ENCODE measurements at regions not wholly inside any gene's neighbourhood (a gene's known extent, or its start where the extent isn't known, plus 50 kb on each side); places are given as distances from the start of the nearest gene placed in this dataset.
A peak's percentile ranks its signal among the peaks of the same experiment; 100 is the strongest.

- ATAC-seq (ENCODE audit: insufficient read depth, low FRiP score) (no peak), DNase-seq (peak in 1 of 3 donors; percentile 15)
- Histone ChIP-seq H3K36me3 (ENCODE audit: control insufficient read depth in 4 of 4, insufficient read depth in 4 of 4, low read length in 4 of 4) (no peaks in the 10 kb centered on the region), H3K9me3 (ENCODE audit: control insufficient read depth in 4 of 4, insufficient read depth in 3 of 4, low read length in 3 of 4) (peaks cover 0 to 2% (median 0%) of the 10 kb centered on the region in 4 donors), H3K4me3 (no peak overlapping the region), H3K9ac (ENCODE audit: insufficient read depth in 1 of 2, low read length in 2 of 2) (no peak overlapping the region), H3K27me3 (ENCODE audit: control insufficient read depth in 3 of 3, insufficient read depth in 3 of 3, low read length in 2 of 3) (no peaks in the 10 kb centered on the region), H3K27ac (ENCODE audit: low read depth in 1 of 2, low read length in 1 of 2) (no peak overlapping the region), H3K4me1 (ENCODE audit: control insufficient read depth in 5 of 5, insufficient read depth in 5 of 5, low read length in 5 of 5) (peaks cover 0 to 7% (median 0%) of the 10 kb centered on the region in 5 donors)
- no peak for TF ChIP-seq CTCF (IDR thresholded peaks at IDR 0.05; ENCODE audit: control extremely low read depth, extremely low read depth)
- WGBS, 2 donors, result 72 to 79% methylated on average over 12 of the region's 12 CpGs
Observed at GRCh38 chr2:122112216-122113005, 357.0 kb downstream of the TSN start.

GRCh38 chr2:122114421-122114820, 359.0 kb downstream of the TSN start:
- Histone ChIP-seq H3K27ac (ENCODE audit: low read depth in 1 of 2, low read length in 1 of 2) (no peak overlapping the region), H3K36me3 (ENCODE audit: control insufficient read depth in 4 of 4, insufficient read depth in 4 of 4, low read length in 4 of 4) (no peaks in the 10 kb centered on the region), H3K27me3 (ENCODE audit: control insufficient read depth in 3 of 3, insufficient read depth in 3 of 3, low read length in 2 of 3) (no peaks in the 10 kb centered on the region), H3K9ac (ENCODE audit: insufficient read depth in 1 of 2, low read length in 2 of 2) (no peak overlapping the region), H3K4me1 (ENCODE audit: control insufficient read depth in 5 of 5, insufficient read depth in 5 of 5, low read length in 5 of 5) (peaks cover 0 to 7% (median 0%) of the 10 kb centered on the region in 5 donors), H3K4me3 (no peak overlapping the region), H3K9me3 (ENCODE audit: control insufficient read depth in 4 of 4, insufficient read depth in 3 of 4, low read length in 3 of 4) (peaks cover 0 to 2% (median 0%) of the 10 kb centered on the region in 4 donors)
- ATAC-seq (ENCODE audit: insufficient read depth, low FRiP score), result no peak
- DNase-seq, result no peak
- no peak for TF ChIP-seq CTCF (IDR thresholded peaks at IDR 0.05; ENCODE audit: control extremely low read depth, extremely low read depth)
- WGBS, 2 donors, result 33 to 43% methylated on average over 2 of the region's 2 CpGs

- no peak overlapping the region for H3K4me3 ChIP-seq
- no peaks in the 10 kb centered on the region for H3K27me3 ChIP-seq (ENCODE audit: control insufficient read depth in 3 of 3, insufficient read depth in 3 of 3, low read length in 2 of 3)
- WGBS, 2 donors, result 93 to 98% methylated on average over 2 of the region's 2 CpGs
- peaks cover 0 to 6% (median 0%) of the 10 kb centered on the region in 5 donors for H3K4me1 ChIP-seq (ENCODE audit: control insufficient read depth in 5 of 5, insufficient read depth in 5 of 5, low read length in 5 of 5)
- H3K9me3 ChIP-seq (ENCODE audit: control insufficient read depth in 4 of 4, insufficient read depth in 3 of 4, low read length in 3 of 4), result no peaks in the 10 kb centered on the region
- TF ChIP-seq CTCF (IDR thresholded peaks at IDR 0.05; ENCODE audit: control extremely low read depth, extremely low read depth), result no peak
- DNase-seq (no peak), ATAC-seq (ENCODE audit: insufficient read depth, low FRiP score) (no peak)
- H3K27ac ChIP-seq (ENCODE audit: low read depth in 1 of 2, low read length in 1 of 2), result no peak overlapping the region
- H3K36me3 ChIP-seq (ENCODE audit: control insufficient read depth in 4 of 4, insufficient read depth in 4 of 4, low read length in 4 of 4), result no peaks in the 10 kb centered on the region
- H3K9ac ChIP-seq (ENCODE audit: insufficient read depth in 1 of 2, low read length in 2 of 2), result no peak overlapping the region
Observed at GRCh38 chr2:122117371-122117770, 361.9 kb downstream of the TSN start.
